ENCODE measurements at regions not wholly inside any gene's neighbourhood (a gene's known extent, or its start where the extent isn't known, plus 50 kb on each side); places are given as distances from the start of the nearest gene placed in this dataset.

DNA sequence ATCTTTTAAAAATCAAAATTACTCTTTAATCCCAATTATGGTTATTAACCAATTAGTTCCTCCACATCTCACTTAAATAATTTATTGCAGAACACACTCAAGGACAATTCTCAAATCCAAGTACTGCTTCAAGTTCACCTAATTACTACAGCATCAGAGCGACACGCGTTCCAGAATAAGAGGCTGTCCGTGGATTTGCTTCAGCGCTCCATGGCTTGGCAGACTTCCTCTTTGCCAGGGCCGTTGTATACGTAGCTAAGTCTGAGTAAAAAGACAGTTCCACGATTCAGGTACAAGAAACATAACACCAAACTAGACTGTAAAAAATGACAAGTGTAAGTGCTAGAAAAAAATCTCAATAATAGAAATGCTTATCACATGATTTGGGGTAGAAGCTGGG, 153.2 kb upstream of the MYT1L start:
- H3K9me3 ChIP-seq (ENCODE audit: control insufficient read depth in 1 of 2, insufficient read depth in 1 of 2, low read depth in 1 of 2, low read length in 2 of 2), result no peaks in the 10 kb centered on the region; a peak in 1 of 4 replicates
- no peaks in the 10 kb centered on the region for H3K36me3 ChIP-seq (ENCODE audit: control insufficient read depth in 1 of 2, insufficient read depth in 2 of 2, low read length in 2 of 2)
- no peaks in the 10 kb centered on the region for H3K27me3 ChIP-seq (ENCODE audit: insufficient read depth, low read length)
- H4K20me1 ChIP-seq (ENCODE audit: insufficient read depth), result no peaks in the 10 kb centered on the region
- POLR2A ChIA-PET, result no interaction called here
- CTCF ChIA-PET, result no interaction called here
- no TSS peak for BruUV-seq (replicated peaks)
- DNase-seq (ENCODE audit: low read depth, low spot score) (no peak), ATAC-seq (no peak)
- TF ChIP-seq FOSL1 (IDR thresholded peaks at IDR 0.05; ENCODE audit: low read depth) (no peak), EGR1 (IDR thresholded peaks at IDR 0.05; ENCODE audit: low read depth) (no peak), ZNF274 (IDR thresholded peaks at IDR 0.05; ENCODE audit: low read depth, low read length) (no peak), CEBPB (IDR thresholded peaks at IDR 0.05; ENCODE audit: low read depth) (no peak), ELF1 (IDR thresholded peaks at IDR 0.05; ENCODE audit: borderline replicate concordance, low read depth) (no peak), POLR2AphosphoS5 (IDR thresholded peaks at IDR 0.05; ENCODE audit: low read depth, low read length) (no peak), YY1 (IDR thresholded peaks at IDR 0.05; ENCODE audit: extremely low read depth, insufficient replicate concordance, low read depth, low read length) (no peak), POLR2A (IDR thresholded peaks at IDR 0.05; ENCODE audit: borderline replicate concordance, extremely low read depth, insufficient read depth, insufficient read length) (no peak), TCF7L2 (IDR thresholded peaks at IDR 0.05; ENCODE audit: borderline replicate concordance, extremely low read depth, insufficient read depth, insufficient read length) (no peak), SIN3A (IDR thresholded peaks at IDR 0.05; ENCODE audit: low read depth) (no peak), EZH2 (IDR thresholded peaks at IDR 0.05) (no peak)
- TF ChIP-seq, protein P1, sequence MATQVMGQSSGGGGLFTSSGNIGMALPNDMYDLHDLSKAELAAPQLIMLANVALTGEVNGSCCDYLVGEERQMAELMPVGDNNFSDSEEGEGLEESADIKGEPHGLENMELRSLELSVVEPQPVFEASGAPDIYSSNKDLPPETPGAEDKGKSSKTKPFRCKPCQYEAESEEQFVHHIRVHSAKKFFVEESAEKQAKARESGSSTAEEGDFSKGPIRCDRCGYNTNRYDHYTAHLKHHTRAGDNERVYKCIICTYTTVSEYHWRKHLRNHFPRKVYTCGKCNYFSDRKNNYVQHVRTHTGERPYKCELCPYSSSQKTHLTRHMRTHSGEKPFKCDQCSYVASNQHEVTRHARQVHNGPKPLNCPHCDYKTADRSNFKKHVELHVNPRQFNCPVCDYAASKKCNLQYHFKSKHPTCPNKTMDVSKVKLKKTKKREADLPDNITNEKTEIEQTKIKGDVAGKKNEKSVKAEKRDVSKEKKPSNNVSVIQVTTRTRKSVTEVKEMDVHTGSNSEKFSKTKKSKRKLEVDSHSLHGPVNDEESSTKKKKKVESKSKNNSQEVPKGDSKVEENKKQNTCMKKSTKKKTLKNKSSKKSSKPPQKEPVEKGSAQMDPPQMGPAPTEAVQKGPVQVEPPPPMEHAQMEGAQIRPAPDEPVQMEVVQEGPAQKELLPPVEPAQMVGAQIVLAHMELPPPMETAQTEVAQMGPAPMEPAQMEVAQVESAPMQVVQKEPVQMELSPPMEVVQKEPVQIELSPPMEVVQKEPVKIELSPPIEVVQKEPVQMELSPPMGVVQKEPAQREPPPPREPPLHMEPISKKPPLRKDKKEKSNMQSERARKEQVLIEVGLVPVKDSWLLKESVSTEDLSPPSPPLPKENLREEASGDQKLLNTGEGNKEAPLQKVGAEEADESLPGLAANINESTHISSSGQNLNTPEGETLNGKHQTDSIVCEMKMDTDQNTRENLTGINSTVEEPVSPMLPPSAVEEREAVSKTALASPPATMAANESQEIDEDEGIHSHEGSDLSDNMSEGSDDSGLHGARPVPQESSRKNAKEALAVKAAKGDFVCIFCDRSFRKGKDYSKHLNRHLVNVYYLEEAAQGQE (IDR thresholded peaks at IDR 0.05; ENCODE audit: low read depth), result no peak
- TF ChIP-seq, protein P2, sequence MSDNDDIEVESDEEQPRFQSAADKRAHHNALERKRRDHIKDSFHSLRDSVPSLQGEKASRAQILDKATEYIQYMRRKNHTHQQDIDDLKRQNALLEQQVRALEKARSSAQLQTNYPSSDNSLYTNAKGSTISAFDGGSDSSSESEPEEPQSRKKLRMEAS (IDR thresholded peaks at IDR 0.05), result no peak
- intact Hi-C loops (cut with micrococcal nuclease), result no loop called here
- no peaks in the 10 kb centered on the region for H3K4me1 ChIP-seq (ENCODE audit: control insufficient read depth in 1 of 2, insufficient read depth in 2 of 2, low read length in 2 of 2)
- RAD21 ChIA-PET (ENCODE audit: low non-redundant PET in 1 of 2, low total read pairs in 2 of 2, uncharacterized antibody in 2 of 2, unreplicated experiment in 2 of 2), result no interaction called here
- H3K27ac ChIP-seq (ENCODE audit: low read depth, low read length), result no peak overlapping the region
- H2AFZ ChIP-seq (ENCODE audit: low read depth, low read length, poor library complexity, severe bottlenecking), result no peak overlapping the region
- no peak overlapping the region for H3K4me3 ChIP-seq (replicated peaks in 1 of 2; ENCODE audit: low read depth in 1 of 2, low read length in 2 of 2)
- H3K79me2 ChIP-seq (ENCODE audit: insufficient read depth, low read length), result no peaks in the 10 kb centered on the region
- H3K9me2 ChIP-seq (ENCODE audit: insufficient read depth), result no peaks in the 10 kb centered on the region
- no peak overlapping the region for H3K4me2 ChIP-seq (ENCODE audit: low read length)
- no peak overlapping the region for H3K9ac ChIP-seq (ENCODE audit: low read length)

All from HCT116 (cell line).